ENCODE measurements at regions not wholly inside any gene's neighbourhood (a gene's known extent, or its start where the extent isn't known, plus 50 kb on each side); places are given as distances from the start of the nearest gene placed in this dataset.
A peak's percentile ranks its signal among the peaks of the same experiment; 100 is the strongest.
"Not testable (repeated sequence)": the region's sequence is repeated elsewhere in the genome, so short reads cannot be mapped to it uniquely, and the experiment has no call there.

DNA sequence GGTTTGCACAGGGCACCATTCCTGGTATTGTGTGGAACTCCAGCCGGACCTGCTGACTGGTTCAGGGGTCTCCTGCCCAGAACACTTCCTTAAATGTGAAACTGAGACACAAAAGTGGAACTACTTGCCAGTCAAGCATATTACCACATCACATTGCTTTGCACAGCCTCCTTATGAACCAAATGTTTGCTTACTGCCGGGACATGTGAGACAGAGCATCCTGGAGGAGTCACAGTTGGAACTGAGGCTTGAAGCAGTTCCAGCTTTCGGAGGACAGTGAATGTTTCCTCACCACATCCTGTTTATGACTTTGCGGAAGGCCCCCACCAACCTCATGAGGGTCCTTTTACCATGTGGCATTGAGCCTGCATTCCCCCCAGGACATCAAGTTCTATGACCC lies 105.8 kb upstream of the ARHGAP42 start:
- DNase-seq (ENCODE audit: low read depth, low spot score): no peak

DNA sequence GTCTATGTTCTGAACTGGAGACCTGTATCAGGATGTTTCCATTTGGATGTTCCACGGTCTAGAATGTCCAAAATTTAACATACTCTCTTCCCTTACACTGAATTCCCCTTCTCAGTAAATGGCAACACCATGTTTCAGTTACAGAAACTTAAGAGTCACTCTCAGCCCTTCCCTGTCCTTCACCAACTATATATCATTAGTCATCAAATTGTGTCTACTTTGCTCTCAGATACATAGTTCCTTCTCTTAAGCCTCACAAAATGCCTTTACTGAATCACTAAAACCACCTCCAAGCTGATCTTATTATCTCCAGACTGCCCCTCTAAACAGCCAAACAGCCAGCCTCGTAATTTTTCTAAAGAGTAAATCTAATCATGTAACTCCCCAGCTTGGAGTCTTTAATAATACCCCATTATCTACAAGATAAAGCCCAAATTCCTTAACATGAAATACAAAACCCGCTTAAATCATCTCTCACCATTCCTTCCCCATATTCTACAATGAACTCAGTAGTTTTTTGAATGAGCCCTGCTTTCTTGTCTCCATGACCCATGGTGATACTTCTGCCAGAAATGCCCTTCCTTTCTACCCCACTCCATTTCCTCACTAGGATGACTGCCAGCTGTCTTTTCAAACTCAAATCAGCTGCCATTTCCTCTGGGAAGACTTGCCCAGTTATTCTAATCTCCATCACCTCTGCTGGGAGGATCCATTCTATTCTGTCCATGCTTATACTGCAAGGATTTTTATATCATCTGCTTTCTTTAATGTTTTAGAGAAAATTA lies 102.7 kb upstream of the ARHGAP42 start:
- no peak for DNase-seq (ENCODE audit: low read depth, low spot score)

DNA sequence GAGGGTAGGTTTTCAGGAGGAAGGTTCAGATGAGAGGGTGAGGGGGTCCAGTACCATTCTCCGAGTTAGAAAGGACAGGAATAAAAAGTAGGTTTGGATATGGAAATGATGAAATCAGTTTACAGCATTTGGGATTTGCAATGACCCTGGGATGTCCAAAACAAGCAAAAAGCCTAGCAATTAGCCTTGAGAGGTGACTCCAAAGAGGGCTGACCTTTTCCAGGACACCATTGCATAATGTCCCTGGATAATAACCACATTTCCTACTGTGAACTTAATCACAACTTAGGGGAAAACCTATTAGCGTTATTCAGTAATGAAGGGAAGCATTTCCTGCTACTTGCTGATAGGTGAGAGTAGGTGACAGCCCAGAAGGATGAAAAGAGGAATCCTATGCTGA lies 101.4 kb upstream of the ARHGAP42 start:
- no peak for DNase-seq (ENCODE audit: low read depth, low spot score)

DNA sequence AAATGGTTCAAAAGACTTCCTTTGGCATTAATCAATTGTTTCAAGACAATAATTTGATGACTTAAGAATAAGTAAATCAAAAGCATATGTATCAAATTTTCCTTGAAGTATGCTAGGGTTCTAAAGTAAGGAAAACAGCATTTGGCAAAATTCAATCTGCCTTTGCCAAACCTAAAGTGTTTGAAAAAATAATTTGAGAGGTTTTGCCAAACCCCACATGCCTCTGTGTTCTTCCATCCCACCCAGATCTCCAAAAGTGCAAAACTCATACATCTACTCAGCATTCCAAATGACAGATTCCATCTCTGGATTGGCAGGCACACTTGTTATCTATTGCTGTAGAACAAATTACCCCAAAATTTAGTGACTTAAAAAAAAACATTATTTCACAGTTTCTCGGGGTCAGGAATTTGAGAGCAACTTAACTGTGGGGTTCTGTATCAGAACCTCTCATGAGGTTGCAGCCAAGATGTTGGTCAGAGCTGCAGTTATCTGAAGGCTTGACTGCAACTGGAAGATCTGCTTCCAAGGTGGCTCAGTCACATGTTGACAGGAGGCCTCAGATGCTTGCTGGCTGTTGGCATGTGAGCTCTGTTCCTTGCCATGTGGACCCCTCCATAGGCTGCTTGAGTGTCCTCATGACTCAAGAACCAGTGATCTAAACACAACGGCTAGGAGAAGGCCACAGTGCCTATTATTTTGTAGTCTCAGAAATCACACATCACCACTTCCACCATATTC lies 100.6 kb upstream of the ARHGAP42 start:
- DNase-seq (ENCODE audit: low read depth, low spot score): no peak

DNA sequence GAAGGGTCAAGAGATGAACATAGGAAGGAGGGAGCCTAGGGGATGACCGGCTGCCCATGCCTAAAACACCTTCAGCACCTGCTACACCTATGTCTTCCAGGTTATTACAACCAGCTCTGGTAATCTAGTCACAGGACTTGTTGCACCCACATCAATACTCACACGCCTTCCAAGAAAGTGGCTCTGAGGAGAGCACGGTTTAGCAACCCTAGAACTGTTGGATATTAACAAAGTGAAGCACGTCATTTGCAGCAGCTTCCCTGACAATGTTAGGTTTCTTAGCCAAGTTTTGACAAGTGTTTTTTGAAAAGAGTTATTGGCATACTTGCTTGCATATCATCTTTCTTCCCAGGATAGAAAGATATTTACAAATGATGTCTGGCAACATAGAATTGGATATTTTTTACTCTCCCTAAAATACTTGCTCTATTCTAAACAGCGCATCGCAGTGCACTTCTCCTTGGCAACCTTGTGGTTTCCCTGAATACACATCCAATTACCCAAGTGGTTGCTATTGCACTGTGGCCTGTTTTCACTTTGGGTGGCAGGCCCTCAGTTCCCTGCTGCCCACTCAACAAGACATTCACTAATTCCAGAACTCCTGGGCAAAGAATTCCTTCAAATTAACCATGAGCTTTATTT lies 94.3 kb upstream of the ARHGAP42 start:
- no peak for DNase-seq (ENCODE audit: low read depth, low spot score)

DNA sequence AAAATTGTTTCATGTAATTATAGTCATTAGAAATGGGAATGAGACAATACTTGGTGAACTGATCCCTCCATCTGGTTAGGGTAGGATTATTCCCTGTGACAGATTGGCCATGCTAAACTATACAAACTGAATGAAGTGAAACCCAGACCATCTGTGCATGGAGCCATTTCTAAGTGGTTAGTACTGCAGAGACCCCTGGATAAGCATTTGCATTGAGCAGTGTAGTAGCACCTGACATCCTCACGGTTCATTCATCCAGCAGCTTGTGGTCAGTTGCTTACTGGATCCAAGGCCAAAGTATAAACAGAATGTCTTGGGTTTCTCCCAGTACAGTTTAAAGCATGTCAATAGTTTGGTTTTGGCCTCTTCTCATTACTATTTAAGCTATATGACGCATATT lies 93.8 kb upstream of the ARHGAP42 start:
- DNase-seq (ENCODE audit: low read depth, low spot score): no peak

DNA sequence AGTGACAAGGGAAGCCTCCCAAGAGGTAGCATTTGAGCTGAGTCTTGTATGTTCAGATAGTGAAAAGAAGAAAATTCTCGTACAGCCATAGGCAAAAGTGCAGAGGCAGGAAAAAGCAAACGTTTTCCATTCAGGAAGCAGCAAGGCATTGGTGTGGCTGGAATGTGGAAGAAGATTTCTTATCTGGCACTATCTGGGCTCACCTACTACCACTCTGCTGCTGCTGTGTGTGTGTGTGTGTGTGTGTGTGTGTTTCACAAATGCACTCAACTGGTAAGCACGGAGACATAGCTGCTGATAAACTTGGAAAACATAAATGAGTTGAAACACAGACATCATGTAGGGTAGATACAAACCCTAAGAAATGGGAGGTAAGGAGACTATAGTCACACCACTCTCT lies 92.8 kb upstream of the ARHGAP42 start:
- no peak for DNase-seq (ENCODE audit: low read depth, low spot score)

DNA sequence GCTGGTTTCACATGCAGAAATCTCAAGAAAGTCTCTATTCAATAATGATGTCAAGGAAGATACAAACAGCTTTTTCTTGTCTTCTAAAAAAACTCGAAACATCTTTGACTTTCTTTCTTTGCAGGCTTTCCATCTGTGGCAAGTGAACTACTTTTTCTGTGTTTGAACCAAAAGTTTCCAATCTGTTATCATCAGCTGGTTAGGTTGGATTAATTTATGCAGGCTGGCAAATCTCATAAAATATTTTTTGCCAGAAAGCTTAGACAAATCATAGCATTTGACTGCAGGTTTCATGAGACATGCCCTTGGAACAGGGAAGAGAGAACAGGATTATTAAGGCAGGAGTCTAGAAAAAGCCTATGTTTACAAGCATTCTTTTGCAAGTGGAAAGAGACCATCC lies 86.1 kb upstream of the ARHGAP42 start:
- no peak for DNase-seq (ENCODE audit: low read depth, low spot score)

DNA sequence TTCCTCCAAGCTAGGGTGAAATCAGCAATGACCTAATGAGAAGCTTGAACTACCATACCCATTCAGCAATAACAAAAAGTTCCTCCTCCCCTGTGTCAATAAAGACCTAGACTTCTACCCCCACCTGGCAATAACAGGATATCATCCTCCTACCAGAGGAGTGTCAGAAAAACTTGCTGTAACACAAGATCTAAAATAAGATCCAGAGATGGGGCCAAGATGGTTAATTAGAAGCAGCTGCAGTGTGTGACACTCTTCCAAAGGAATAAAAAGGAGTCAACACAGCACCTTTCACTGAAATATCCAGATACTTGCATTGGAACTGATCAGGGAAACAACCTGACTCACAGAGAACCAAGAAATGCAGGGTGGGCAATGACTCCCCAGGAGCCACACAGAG lies 84.4 kb upstream of the ARHGAP42 start:
- no peak for DNase-seq (ENCODE audit: low read depth, low spot score)

DNA sequence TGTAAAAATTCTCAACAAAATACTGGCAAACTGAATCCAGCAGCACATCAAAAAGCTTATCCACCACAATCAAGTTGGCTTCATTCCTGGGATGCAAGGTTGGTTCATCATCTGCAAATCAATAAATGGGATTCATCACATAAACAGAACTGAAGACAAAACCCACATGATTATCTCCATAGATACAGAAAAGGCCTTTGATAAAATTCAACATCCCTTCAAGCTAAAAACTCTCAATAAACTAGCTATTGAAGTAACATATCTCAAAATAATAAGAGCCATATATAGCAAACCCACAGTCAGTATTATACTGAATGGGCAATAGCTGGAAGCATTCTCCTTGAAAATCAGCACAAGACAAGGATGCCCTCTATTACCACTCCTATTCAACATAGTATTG lies 79.3 kb upstream of the ARHGAP42 start:
- not testable (repeated sequence) for DNase-seq (ENCODE audit: low read depth, low spot score)

DNA sequence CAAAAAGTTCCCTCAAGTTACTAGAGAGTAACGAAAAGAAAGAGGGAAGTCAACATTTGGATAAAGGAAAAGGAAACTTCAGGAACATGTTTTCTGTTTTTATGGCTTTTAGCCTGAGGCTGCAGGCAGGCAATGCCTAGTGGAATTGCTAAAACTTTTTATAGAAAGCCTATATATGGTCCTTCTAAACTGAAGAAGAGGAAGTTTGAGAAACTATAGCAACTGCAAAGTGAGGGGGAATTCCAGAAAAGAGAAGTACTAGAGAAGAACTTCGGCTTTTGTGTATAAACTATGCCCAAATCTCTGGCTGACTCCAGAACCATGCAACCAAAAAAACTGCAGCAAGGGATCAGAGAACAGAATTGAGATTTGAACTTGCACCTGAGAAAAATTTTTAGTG lies 74.3 kb upstream of the ARHGAP42 start:
- DNase-seq (ENCODE audit: low read depth, low spot score): no peak

DNA sequence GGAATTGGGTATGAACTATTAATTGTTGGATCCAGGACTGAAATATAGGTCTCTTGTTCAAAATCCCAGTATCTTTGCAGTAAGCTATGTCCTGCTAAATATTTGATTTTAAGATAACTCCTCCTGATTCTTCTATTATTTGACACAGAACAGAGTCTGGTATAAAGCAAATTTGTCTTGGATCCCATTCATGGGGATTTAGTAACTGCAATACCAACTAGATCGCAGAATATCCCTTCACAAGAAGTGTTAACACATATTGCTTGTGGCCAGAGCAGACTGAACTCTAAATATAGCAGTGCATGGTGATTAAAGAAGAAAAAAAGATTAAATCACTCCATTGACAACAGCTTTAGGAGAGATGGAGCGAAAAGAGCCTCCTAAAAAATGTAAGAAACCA lies 68.2 kb upstream of the ARHGAP42 start:
- DNase-seq (ENCODE audit: low read depth, low spot score): no peak

DNA sequence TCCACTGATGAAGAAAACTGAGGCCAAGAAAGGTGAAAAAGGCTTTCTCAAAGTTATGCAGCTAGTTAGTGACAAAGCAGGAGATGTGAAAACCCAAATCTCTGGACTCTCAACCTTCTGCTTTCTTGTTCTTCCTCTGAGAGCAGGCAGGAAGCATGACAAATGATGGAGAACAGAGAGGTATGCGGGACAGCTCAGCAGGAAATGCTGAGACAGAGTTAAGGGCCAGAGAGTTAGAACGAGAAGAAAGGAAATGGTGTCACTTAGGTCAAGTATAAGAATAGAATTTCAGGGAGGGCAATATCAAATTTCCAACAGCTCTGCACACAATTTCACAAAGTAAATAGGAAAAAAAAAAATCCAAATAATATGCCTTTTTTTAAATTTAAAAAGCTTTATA lies 67.6 kb upstream of the ARHGAP42 start:
- peak; percentile 53 for DNase-seq (ENCODE audit: low read depth, low spot score)

DNA sequence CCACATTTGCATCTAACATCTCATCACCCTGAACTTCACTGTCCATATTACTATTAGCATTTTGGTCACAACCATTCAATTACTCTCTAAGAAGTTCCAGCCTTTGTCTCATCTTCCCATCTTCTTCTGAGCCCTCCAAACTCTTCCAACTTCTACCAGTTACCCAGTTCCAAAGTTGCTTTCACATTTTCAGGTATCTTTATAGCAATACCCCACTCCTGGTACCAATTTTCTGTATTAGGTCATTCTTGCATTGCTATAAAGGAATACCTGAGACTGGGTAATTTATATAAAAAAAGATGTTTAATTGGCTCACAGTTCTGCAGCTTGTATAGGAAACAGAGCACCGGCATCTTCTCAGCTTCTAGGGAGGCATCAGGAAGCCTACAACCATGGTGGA lies 64.7 kb upstream of the ARHGAP42 start:
- no peak for DNase-seq (ENCODE audit: low read depth, low spot score)

DNA sequence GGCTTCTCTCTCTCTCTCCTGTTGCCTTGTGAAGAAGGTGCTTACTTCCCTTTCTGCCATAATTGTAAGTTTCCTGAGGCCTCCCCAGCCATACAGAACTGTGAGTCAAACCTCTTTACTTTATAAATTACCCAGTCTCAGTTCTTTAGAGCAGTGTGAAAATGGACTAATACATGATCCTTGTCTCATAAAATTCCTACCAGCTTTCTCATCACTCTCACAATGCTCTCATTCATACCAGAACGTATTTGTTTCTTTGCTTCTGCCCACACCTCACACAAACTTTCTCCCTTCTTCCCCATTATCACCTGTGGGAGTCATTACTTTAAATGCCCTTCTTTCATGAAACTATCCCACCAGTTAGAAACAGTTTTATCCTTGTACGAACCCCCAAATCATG lies 62.7 kb upstream of the ARHGAP42 start:
- no peak for DNase-seq (ENCODE audit: low read depth, low spot score)

DNA sequence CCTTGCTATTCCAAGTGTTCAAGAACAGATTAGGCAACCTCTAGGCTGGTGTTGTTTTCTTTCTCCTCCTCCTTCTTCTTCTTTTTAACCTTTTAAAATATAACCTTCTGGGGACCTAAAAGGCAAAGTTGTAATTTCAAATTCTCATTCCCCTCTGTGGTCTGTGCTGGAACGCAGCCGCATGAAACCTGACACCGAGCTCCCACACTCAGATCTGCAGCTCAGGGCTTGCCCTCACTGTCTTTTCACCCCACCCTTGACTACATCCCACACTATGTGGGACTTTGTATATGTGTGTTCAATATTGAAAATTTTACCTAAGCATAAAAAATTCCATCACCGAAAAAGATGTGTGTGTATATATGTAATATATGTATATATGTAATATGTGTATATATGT lies 62.0 kb upstream of the ARHGAP42 start:
- DNase-seq (ENCODE audit: low read depth, low spot score): no peak

DNA sequence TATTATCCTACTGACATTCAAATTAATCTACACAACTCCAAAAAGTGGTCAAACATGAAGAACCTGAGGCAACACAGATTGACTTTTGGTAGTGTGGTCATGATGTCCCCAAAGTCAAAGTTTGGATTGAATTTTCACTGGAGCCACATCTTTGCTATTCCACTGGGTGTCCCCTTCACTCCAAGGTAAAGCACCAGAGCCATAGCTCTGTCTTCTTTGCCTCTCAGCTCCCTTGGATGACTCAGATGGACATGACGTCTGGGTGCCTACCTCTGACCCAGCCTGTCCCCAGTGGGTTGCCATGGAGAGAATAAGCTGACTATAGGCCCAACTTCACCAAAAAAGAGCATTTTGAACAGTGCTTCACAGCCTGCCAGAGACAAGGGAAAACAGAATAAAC lies 57.4 kb upstream of the ARHGAP42 start:
- no peak for DNase-seq (ENCODE audit: low read depth, low spot score)

DNA sequence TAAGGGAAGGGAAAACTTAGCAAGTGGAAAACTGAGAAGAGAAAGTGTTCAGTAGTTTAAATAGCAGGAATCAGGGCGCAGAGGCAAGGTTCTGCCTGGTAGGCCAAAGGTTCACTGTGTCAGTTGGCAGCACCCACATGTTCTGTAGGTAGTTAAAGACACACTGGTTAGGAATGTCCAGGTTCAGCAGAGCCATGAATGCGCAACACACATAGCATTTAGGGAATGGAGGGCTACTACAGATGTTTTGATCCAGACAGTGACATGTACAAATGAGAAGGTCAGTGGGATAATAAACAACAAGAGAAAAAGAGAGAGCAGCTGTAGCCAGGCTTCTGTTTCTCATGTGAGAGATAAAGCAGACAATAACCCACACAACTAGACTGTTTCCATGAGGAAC lies 56.2 kb upstream of the ARHGAP42 start:
- no peak for DNase-seq (ENCODE audit: low read depth, low spot score)

DNA sequence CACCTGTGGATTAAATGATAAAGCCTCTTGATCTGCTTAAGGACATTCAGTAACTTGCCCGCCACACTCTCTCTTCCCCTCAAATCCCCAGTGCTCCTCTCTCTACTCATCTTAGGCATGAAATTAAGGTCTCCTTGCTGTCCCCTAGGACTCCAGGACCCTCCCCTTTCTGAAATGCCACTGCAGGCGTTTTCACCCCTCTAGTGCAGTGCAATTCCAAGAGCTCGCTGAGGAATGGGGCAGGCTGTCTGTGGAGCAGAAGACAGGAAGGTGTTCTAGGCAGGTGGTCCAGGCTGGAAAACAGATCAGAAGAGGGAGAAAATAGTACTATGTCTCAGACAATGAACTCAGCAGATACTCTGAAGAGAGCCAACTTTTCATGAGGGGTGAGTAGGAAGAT lies 55.8 kb upstream of the ARHGAP42 start:
- DNase-seq (ENCODE audit: low read depth, low spot score): no peak

DNA sequence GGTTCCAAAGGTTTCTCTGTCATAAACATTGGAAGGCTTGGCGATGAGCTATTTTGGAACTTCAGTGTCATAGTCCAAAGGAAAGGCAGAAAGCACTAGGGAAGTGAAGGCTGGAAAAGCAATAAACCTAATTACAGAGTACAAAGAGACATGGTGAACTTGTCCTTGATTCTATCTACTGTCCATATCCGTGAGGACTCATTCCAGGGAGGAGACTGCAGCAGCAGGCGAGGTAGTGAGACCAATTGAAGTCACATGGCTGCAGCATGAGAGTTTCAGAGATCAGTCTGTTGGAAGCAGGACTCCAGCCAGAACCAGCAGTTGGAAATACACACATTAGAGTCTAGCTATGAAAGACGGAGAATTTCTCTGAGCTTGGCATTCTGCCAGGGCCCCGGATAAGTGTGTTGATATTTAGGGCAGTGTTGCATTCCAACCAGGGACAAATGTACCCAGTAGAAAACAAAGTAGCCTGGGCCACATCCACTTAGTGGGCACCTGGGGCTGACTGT lies 54.1 kb upstream of the ARHGAP42 start:
- DNase-seq (ENCODE audit: low read depth, low spot score): no peak

DNA sequence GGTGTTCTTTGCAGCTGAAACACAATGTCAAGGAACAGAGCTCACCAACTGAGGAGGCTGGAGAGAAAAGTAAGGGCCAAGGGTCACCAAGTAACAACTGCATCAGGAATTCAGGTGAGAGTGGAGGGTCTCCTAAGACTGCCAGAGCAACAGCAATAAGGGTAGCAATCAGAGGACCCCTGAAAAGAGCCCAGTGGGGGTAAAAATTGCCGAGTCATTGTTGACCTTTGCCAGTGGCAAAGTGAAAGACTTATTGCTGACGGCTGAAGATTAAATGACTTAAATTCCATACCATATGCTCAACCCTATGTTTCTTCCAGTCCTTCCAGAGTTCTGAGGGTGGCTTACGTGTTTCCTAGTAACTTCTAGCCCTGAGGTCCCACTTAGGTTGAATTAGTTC lies 51.9 kb upstream of the ARHGAP42 start:
- DNase-seq (ENCODE audit: low read depth, low spot score): no peak

DNA sequence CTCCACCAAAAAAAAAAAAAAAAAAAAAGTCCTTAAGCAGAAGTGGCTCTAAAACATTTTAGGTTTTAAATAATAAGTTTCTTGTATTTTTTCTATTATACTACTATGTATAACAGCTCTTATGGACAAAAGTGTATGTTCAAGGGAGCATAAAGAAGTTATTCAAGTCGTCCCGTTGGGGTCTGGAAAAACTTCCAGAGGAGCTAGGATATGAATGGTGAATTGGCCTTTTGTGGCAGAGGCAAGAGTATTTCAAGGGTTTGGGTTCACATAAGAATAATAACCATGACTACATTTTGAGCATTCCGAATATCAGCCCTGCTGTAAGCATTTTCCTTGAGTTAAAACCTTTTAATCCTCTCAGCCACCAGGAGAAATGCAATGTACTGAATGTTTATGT lies 50.6 kb upstream of the ARHGAP42 start:
- no peak for DNase-seq (ENCODE audit: low read depth, low spot score)
